Middle frontal gyrus (tissue), 1 donor: ENCODE measurements at regions not wholly inside any gene's neighbourhood (a gene's known extent, or its start where the extent isn't known, plus 50 kb on each side); places are given as distances from the start of the nearest gene placed in this dataset.
"Not testable (repeated sequence)": the region's sequence is repeated elsewhere in the genome, so short reads cannot be mapped to it uniquely, and the experiment has no call there.

ENCODE experiments used
- DNase-seq: peaks from one replicate; pipeline ENCODE4 v3.0.0-alpha.2; 2015; ENCODE audit warnings: low spot score; ENCODE audit errors: extremely low spot score

GRCh38 chr14:30069536-30069935 lies 141.9 kb upstream of the PRKD1 start:
- no peak for DNase-seq

- DNase-seq = not testable (repeated sequence)
Observed at GRCh38 chr14:30072454-30072853, 144.8 kb upstream of the PRKD1 start.

GRCh38 chr14:30077946-30078345 lies 150.3 kb upstream of the PRKD1 start:
- DNase-seq = no peak

GRCh38 chr14:30078811-30079402 lies 151.3 kb upstream of the PRKD1 start:
- no peak for DNase-seq

- no peak for DNase-seq
Observed at GRCh38 chr14:30082486-30082885, 154.8 kb upstream of the PRKD1 start.

GRCh38 chr14:30084811-30085210 lies 157.2 kb upstream of the PRKD1 start:
- no peak for DNase-seq

GRCh38 chr14:30085943-30086342 lies 158.3 kb upstream of the PRKD1 start:
- no peak for DNase-seq

GRCh38 chr14:30088620-30089019 lies 161.0 kb upstream of the PRKD1 start:
- DNase-seq = no peak

GRCh38 chr14:30108975-30109700 lies 181.5 kb upstream of the PRKD1 start:
- DNase-seq = no peak

- DNase-seq = no peak
Observed at GRCh38 chr14:30114051-30114450, 186.4 kb upstream of the PRKD1 start.

GRCh38 chr14:30115756-30116155 lies 188.1 kb upstream of the PRKD1 start:
- DNase-seq = no peak

- no peak for DNase-seq
Observed at GRCh38 chr14:30118992-30119640, 191.5 kb upstream of the PRKD1 start.

GRCh38 chr14:30125322-30125979 lies 197.8 kb upstream of the PRKD1 start:
- DNase-seq = no peak

- DNase-seq = no peak
Observed at GRCh38 chr14:30129807-30130206, 202.2 kb upstream of the PRKD1 start.

GRCh38 chr14:30131581-30132097 lies 204.0 kb upstream of the PRKD1 start:
- no peak for DNase-seq

- DNase-seq = no peak
Observed at GRCh38 chr14:30132196-30132595, 204.5 kb upstream of the PRKD1 start.

GRCh38 chr14:30134936-30135335 lies 207.3 kb upstream of the PRKD1 start:
- DNase-seq = no peak

- DNase-seq = no peak
Observed at GRCh38 chr14:30138567-30138966, 210.9 kb upstream of the PRKD1 start.

- DNase-seq = no peak
Observed at GRCh38 chr14:30142216-30142615, 214.6 kb upstream of the PRKD1 start.

- no peak for DNase-seq
Observed at GRCh38 chr14:30143627-30144026, 216.0 kb upstream of the PRKD1 start.

- no peak for DNase-seq
Observed at GRCh38 chr14:30153717-30154116, 226.1 kb upstream of the PRKD1 start.

GRCh38 chr14:30156571-30156970 lies 228.9 kb upstream of the PRKD1 start:
- DNase-seq = no peak
